IMR-90 (cell line): ENCODE measurements at regions not wholly inside any gene's neighbourhood (a gene's known extent, or its start where the extent isn't known, plus 50 kb on each side); places are given as distances from the start of the nearest gene placed in this dataset.

ENCODE experiments used
- ATAC-seq: fragments of 200-7000 bp; cut with Tn5 transposase; 2 replicates; pipeline ENCODE4 v1.9.1; 2020; ENCODE audit warnings: low read depth, mild to moderate bottlenecking, moderate library complexity
- BruUV-seq: library from RNA; stranded (reverse); fragments of 400-500 nt; replicated peaks from 2 replicates; lab custom pipeline; 2021; lab: Mats Ljungman, UMichigan
- CTCF ChIA-PET: fragments of 300-600 bp; formaldehyde crosslinking; extraction: SDS; loops from one replicate; lab custom pipeline; 2021; ENCODE audit warnings: antibody characterized with exemption; lab: Yijun Ruan, JAX
- POLR2A ChIA-PET: fragments of 300-600 bp; sonication (Branson Sonifier 250); formaldehyde crosslinking; loops from one replicate; lab custom pipeline; 2022; ENCODE audit warnings: antibody characterized with exemption; ENCODE audit not compliant: unreplicated experiment; lab: Charles Lee
- DNase-seq: peaks from one replicate; pipeline ENCODE4 v3.0.0; 2013
- H2AFZ ChIP-seq: replicated peaks from 2 replicates; pipeline ENCODE3; 2013; ENCODE audit warnings: low read length, mild to moderate bottlenecking; ENCODE audit not compliant: poor library complexity
- H2AK5ac ChIP-seq: 2 replicates; pipeline ENCODE4 v1.6.1; 2013; ENCODE audit warnings: low read depth, low read length, inconsistent platforms
- H2AK9ac ChIP-seq: replicated peaks from 2 replicates; pipeline ENCODE3; 2013; ENCODE audit warnings: mild to moderate bottlenecking, low read depth, low read length, moderate library complexity; ENCODE audit not compliant: poor library complexity
- H2BK120ac ChIP-seq: 2 replicates; pipeline ENCODE4 v1.6.1; 2013; ENCODE audit warnings: low read depth, low read length, inconsistent platforms
- H2BK15ac ChIP-seq: 3 replicates; pipeline ENCODE4 v1.6.1; 2013; ENCODE audit warnings: low read depth, low read length, inconsistent platforms
- H2BK20ac ChIP-seq: 2 replicates; pipeline ENCODE4 v1.6.1; 2013; ENCODE audit warnings: low read depth, mild to moderate bottlenecking, inconsistent platforms, low read length, moderate library complexity
- H2BK5ac ChIP-seq: 2 replicates; pipeline ENCODE4 v1.6.1; 2013; ENCODE audit warnings: mild to moderate bottlenecking, low read depth, low read length, inconsistent platforms; ENCODE audit not compliant: poor library complexity, severe bottlenecking
- H3K14ac ChIP-seq: replicated peaks from 2 replicates; pipeline ENCODE4 v1.6.1; 2013; ENCODE audit warnings: low read depth, low read length, inconsistent platforms
- H3K18ac ChIP-seq: 2 replicates; pipeline ENCODE4 v1.6.1; 2013; ENCODE audit warnings: low read depth, low read length, control low read depth
- H3K23ac ChIP-seq: 2 replicates; pipeline ENCODE4 v1.6.1; 2013; ENCODE audit warnings: low read depth, low read length, inconsistent platforms
- H3K27ac ChIP-seq: 2 replicates; pipeline ENCODE4 v1.5.1; 2013; ENCODE audit warnings: mild to moderate bottlenecking, control low read depth, low read length; ENCODE audit not compliant: insufficient read depth
- H3K27me3 ChIP-seq: 2 replicates; pipeline ENCODE4 v1.6.1; 2013; ENCODE audit warnings: low read length; ENCODE audit not compliant: control insufficient read depth, insufficient read depth
- H3K36me3 ChIP-seq: 2 replicates; pipeline ENCODE4 v1.6.1; 2013; ENCODE audit warnings: low read length, mixed read lengths; ENCODE audit not compliant: control insufficient read depth, insufficient read depth
- H3K4ac ChIP-seq: 2 replicates; pipeline ENCODE4 v1.6.1; 2013; ENCODE audit warnings: low read depth, low read length, inconsistent platforms
- H3K4me1 ChIP-seq: 2 replicates; pipeline ENCODE4 v1.6.1; 2013; ENCODE audit warnings: low read length, mixed read lengths; ENCODE audit not compliant: control insufficient read depth, insufficient read depth
- H3K4me2 ChIP-seq: 2 replicates; pipeline ENCODE4 v1.6.1; 2013; ENCODE audit warnings: low read depth, mild to moderate bottlenecking, control low read depth, low read length, moderate library complexity
- H3K4me3 ChIP-seq: 2 replicates; pipeline ENCODE4 v1.5.1; 2013; ENCODE audit warnings: low read depth, mild to moderate bottlenecking, control low read depth, low read length, moderate library complexity; ENCODE audit not compliant: insufficient read depth
- H3K56ac ChIP-seq: 2 replicates; pipeline ENCODE4 v1.6.1; 2013; ENCODE audit warnings: low read length, inconsistent platforms; ENCODE audit not compliant: insufficient read depth; ENCODE audit errors: extremely low read depth
- H3K79me1 ChIP-seq, 2 experiments: 2 replicates each; pipeline ENCODE4 v1.6.1; 2013; ENCODE audit warnings: low read length in 2 of 2, inconsistent platforms in 1 of 2, low read depth in 1 of 2
- H3K9ac ChIP-seq: 2 replicates; pipeline ENCODE4 v1.6.1; 2013; ENCODE audit warnings: low read depth, low read length, control low read depth
- H3K9me1 ChIP-seq: 2 replicates; pipeline ENCODE4 v1.6.1; 2013; ENCODE audit warnings: low read length, inconsistent platforms; ENCODE audit not compliant: insufficient read depth
- H3K9me3 ChIP-seq: 2 replicates; pipeline ENCODE4 v1.6.1; 2013; ENCODE audit warnings: low read length; ENCODE audit not compliant: control insufficient read depth, insufficient read depth
- H4K20me1 ChIP-seq: 2 replicates; pipeline ENCODE4 v1.6.1; 2013; ENCODE audit warnings: low read length, inconsistent platforms; ENCODE audit not compliant: insufficient read depth
- H4K5ac ChIP-seq: 2 replicates; pipeline ENCODE4 v1.6.1; 2013; ENCODE audit warnings: mild to moderate bottlenecking, low read depth, low read length, control low read depth
- H4K8ac ChIP-seq, 2 experiments: 2 replicates each; pipeline ENCODE4 v1.6.1; 2013; ENCODE audit warnings: low read depth in 2 of 2, low read length in 2 of 2, control low read depth in 1 of 2, inconsistent platforms in 1 of 2
- H4K91ac ChIP-seq: 2 replicates; pipeline ENCODE4 v1.6.1; 2013; ENCODE audit warnings: low read depth, low read length, inconsistent platforms; ENCODE audit not compliant: insufficient read depth
- BHLHE40 ChIP-seq: fragments of 150-350 bp; IDR thresholded peaks from 2 replicates; pipeline ENCODE4 v1.6.1; 2016; ENCODE audit warnings: mild to moderate bottlenecking, low read depth, low read length
- MAFK ChIP-seq: IDR thresholded peaks from 2 replicates; pipeline ENCODE4 v1.6.1; 2012; ENCODE audit warnings: low read depth, low read length, improper control_type of control experiment
- MAZ ChIP-seq: IDR thresholded peaks from 2 replicates; pipeline ENCODE4 v1.6.1; 2012; ENCODE audit warnings: low read depth, mild to moderate bottlenecking, low read length, improper control_type of control experiment, moderate library complexity, borderline replicate concordance
- RCOR1 ChIP-seq: IDR thresholded peaks from 2 replicates; pipeline ENCODE4 v1.6.1; 2012; ENCODE audit warnings: mild to moderate bottlenecking, low read length, improper control_type of control experiment; ENCODE audit not compliant: insufficient replicate concordance
- RFX5 ChIP-seq: IDR thresholded peaks from 2 replicates; pipeline ENCODE4 v1.8.0; 2012; ENCODE audit warnings: low read depth, mild to moderate bottlenecking, low read length, moderate library complexity
- WGBS, 2 experiments: methylation state at CpG; one replicate each; pipeline versions ENCODE4 v1.1.5 to v1.1.7; 2013; ENCODE audit warnings: missing lambda C conversion rate in 2 of 2; ENCODE audit not compliant: insufficient read length in 1 of 2; ENCODE audit errors: extremely low coverage in 2 of 2; 5-methylcytosine and 5-hydroxymethylcytosine counted together
- dilution Hi-C: fragments of 300-500 bp; cut with HindIII; formaldehyde crosslinking; loops from one replicate; pipeline ENCODE4 v1.14.3; 2018; ENCODE audit warnings: low sequenced_read_pairs; ENCODE audit not compliant: unreplicated experiment
- in situ Hi-C: fragments of 300-500 bp; cut with MboI; formaldehyde crosslinking; loops from 3 replicates; pipeline ENCODE4 v1.14.3; 2019; ENCODE audit warnings: low sequenced_read_pairs, inconsistent platforms, mixed read lengths
- intact Hi-C: fragments of 100-400 bp; cut with micrococcal nuclease; formaldehyde crosslinking; loops from 2 replicates; pipeline ENCODE4 v1.10.0; 2022

- dilution Hi-C loops: no loop called here
- Histone ChIP-seq H3K79me1 (no peaks in the 10 kb centered on the region), H3K36me3 (no peaks in the 10 kb centered on the region), H3K9me1 (no peaks in the 10 kb centered on the region), H4K8ac (no peak overlapping the region), H3K56ac (no peak overlapping the region), H2AFZ (no peak overlapping the region), H2AK5ac (no peak overlapping the region), H3K18ac (no peak overlapping the region), H3K9ac (no peak overlapping the region), H3K4me1 (no peaks in the 10 kb centered on the region), H3K4me3 (no peak overlapping the region), H3K4me2 (no peak overlapping the region), H2BK5ac (no peak overlapping the region), H4K91ac (no peak overlapping the region), H2AK9ac (no peak overlapping the region), H3K23ac (no peak overlapping the region), H4K5ac (no peak overlapping the region), H4K20me1 (no peaks in the 10 kb centered on the region), H3K27ac (no peak overlapping the region), H2BK120ac (no peak overlapping the region), H2BK15ac (no peak overlapping the region), H3K4ac (no peak overlapping the region), H3K9me3 (no peaks in the 10 kb centered on the region), H3K27me3 (peaks cover 13% of the 10 kb centered on the region), H2BK20ac (no peak overlapping the region), H3K14ac (no peak overlapping the region)
- no CpG with 5 or more reads among the region's 1 CpG for WGBS, 2 experiments
- TF ChIP-seq MAFK (no peak), RCOR1 (no peak), MAZ (no peak), BHLHE40 (no peak), RFX5 (no peak)
- CTCF ChIA-PET: interaction anchor here (0.5 kb wide), 1 partner anchor 526 kb away, joined by 7 read pairs; no protein-coding TSS in a partner anchor
- in situ Hi-C loops: no loop called here
- DNase-seq: no peak
- no TSS peak for BruUV-seq
- POLR2A ChIA-PET: no interaction called here
- intact Hi-C loops: no loop called here
- no peak for ATAC-seq
These were observed 57.2 kb upstream of the NTF3 start for GRCh38 chr12:5374713-5375112.
